ENCODE measurements at regions not wholly inside any gene's neighbourhood (a gene's known extent, or its start where the extent isn't known, plus 50 kb on each side); places are given as distances from the start of the nearest gene placed in this dataset.

DNA sequence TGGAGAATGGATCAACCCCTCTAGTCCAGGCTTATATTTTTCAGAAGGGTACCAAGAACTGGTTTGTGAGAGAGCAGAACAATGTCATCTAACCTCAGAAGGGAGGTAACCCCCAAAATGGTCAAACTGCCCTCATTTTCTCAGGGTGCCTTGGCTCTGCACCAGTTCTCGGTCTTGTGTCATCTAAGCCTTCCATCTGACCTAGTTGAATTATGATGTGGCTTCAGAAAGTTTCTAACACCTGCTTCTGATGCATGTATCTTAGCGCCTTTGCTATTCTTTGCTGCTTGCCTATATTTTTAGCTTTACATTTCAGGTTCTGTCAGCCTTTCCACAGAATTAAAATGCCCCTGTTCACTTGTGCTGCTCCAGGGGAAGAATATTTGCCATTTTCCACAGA is 91.7 kb upstream of the E2F8 start:
- Histone ChIP-seq H3K9ac (ENCODE audit: low read length) (no peak overlapping the region), H3K9me3 (ENCODE audit: low read length) (no peaks in the 10 kb centered on the region), H3K79me2 (replicated peaks; ENCODE audit: insufficient read depth, low read length) (no peaks in the 10 kb centered on the region), H3K4me3 (ENCODE audit: low read length) (no peak overlapping the region), H3F3A (ENCODE audit: insufficient read depth, low read length, poor library complexity, severe bottlenecking) (no peaks in the 10 kb centered on the region), H3K36me3 (ENCODE audit: insufficient read depth, low read length) (no peaks in the 10 kb centered on the region), H2AFZ (ENCODE audit: low read depth, low read length) (no peak overlapping the region), H3K4me2 (ENCODE audit: low read length) (no peak overlapping the region), H3K9me2 (ENCODE audit: insufficient read depth, low read length) (no peaks in the 10 kb centered on the region), H3K27ac (ENCODE audit: low read length) (no peak overlapping the region), H3K27me3 (ENCODE audit: insufficient read depth, low read depth, low read length) (no peaks in the 10 kb centered on the region), H4K20me1 (ENCODE audit: insufficient read depth) (no peaks in the 10 kb centered on the region)
- TF ChIP-seq RAD21 (conservative IDR thresholded peaks at IDR 0.05) (no peak), EP300 (conservative IDR thresholded peaks at IDR 0.05; ENCODE audit: poor library complexity, severe bottlenecking) (no peak), SMC3 (conservative IDR thresholded peaks at IDR 0.05; ENCODE audit: poor library complexity) (no peak), MXI1 (conservative IDR thresholded peaks at IDR 0.05; ENCODE audit: poor library complexity, severe bottlenecking) (no peak), CTCF (IDR thresholded peaks at IDR 0.05; ENCODE audit: poor library complexity, severe bottlenecking) (no peak), EZH2 (IDR thresholded peaks at IDR 0.05; ENCODE audit: borderline replicate concordance, insufficient read depth, low read length, poor library complexity, severe bottlenecking) (no peak), POLR2AphosphoS5 (IDR thresholded peaks at IDR 0.05) (no peak), TAF1 (IDR thresholded peaks at IDR 0.05; ENCODE audit: low read depth) (no peak)
- TF ChIP-seq, protein P1, sequence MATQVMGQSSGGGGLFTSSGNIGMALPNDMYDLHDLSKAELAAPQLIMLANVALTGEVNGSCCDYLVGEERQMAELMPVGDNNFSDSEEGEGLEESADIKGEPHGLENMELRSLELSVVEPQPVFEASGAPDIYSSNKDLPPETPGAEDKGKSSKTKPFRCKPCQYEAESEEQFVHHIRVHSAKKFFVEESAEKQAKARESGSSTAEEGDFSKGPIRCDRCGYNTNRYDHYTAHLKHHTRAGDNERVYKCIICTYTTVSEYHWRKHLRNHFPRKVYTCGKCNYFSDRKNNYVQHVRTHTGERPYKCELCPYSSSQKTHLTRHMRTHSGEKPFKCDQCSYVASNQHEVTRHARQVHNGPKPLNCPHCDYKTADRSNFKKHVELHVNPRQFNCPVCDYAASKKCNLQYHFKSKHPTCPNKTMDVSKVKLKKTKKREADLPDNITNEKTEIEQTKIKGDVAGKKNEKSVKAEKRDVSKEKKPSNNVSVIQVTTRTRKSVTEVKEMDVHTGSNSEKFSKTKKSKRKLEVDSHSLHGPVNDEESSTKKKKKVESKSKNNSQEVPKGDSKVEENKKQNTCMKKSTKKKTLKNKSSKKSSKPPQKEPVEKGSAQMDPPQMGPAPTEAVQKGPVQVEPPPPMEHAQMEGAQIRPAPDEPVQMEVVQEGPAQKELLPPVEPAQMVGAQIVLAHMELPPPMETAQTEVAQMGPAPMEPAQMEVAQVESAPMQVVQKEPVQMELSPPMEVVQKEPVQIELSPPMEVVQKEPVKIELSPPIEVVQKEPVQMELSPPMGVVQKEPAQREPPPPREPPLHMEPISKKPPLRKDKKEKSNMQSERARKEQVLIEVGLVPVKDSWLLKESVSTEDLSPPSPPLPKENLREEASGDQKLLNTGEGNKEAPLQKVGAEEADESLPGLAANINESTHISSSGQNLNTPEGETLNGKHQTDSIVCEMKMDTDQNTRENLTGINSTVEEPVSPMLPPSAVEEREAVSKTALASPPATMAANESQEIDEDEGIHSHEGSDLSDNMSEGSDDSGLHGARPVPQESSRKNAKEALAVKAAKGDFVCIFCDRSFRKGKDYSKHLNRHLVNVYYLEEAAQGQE (IDR thresholded peaks at IDR 0.05; ENCODE audit: borderline replicate concordance) = no peak

DNA sequence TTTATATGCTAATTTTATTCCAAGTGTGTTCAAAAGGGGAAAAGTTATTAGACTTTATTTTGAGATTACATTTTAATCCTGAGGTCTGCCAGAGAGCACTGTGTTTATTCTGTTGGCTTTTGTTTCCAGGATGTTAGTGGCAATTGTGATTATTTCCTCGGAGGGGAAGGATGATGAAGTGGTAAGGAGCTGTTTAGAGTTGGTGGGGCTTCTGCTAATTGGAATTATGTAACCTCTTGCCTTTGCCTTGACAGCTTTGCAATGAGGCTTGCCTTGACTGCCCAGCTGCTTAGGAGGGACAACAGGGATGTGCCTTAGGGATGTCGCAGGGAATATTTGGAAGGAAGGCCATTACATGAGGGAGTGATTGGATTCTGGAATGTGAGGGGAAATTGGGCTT is 89.7 kb upstream of the E2F8 start:
- H3K9me2 ChIP-seq (ENCODE audit: insufficient read depth, low read length) = no peaks in the 10 kb centered on the region
- H3K27ac ChIP-seq (ENCODE audit: low read length) = no peak overlapping the region
- no peaks in the 10 kb centered on the region for H3K27me3 ChIP-seq (ENCODE audit: insufficient read depth, low read depth, low read length)
- H3F3A ChIP-seq (ENCODE audit: insufficient read depth, low read length, poor library complexity, severe bottlenecking) = no peaks in the 10 kb centered on the region
- no peak overlapping the region for H3K4me2 ChIP-seq (ENCODE audit: low read length)
- no peak overlapping the region for H3K4me3 ChIP-seq (ENCODE audit: low read length)
- H3K79me2 ChIP-seq (replicated peaks; ENCODE audit: insufficient read depth, low read length) = no peaks in the 10 kb centered on the region
- TF ChIP-seq TAF1 (IDR thresholded peaks at IDR 0.05; ENCODE audit: low read depth) = no peak
- TF ChIP-seq POLR2AphosphoS5 (IDR thresholded peaks at IDR 0.05) = no peak
- no peak for TF ChIP-seq SMC3 (conservative IDR thresholded peaks at IDR 0.05; ENCODE audit: poor library complexity)
- TF ChIP-seq MXI1 (conservative IDR thresholded peaks at IDR 0.05; ENCODE audit: poor library complexity, severe bottlenecking) = no peak
- TF ChIP-seq, protein P1 (IDR thresholded peaks at IDR 0.05; ENCODE audit: borderline replicate concordance) = no peak
- no peak for TF ChIP-seq EZH2 (IDR thresholded peaks at IDR 0.05; ENCODE audit: borderline replicate concordance, insufficient read depth, low read length, poor library complexity, severe bottlenecking)
- no peak for TF ChIP-seq EP300 (conservative IDR thresholded peaks at IDR 0.05; ENCODE audit: poor library complexity, severe bottlenecking)
- no peak for TF ChIP-seq RAD21 (conservative IDR thresholded peaks at IDR 0.05)
- TF ChIP-seq CTCF (IDR thresholded peaks at IDR 0.05; ENCODE audit: poor library complexity, severe bottlenecking) = no peak
- H3K9me3 ChIP-seq (ENCODE audit: low read length) = no peaks in the 10 kb centered on the region
- no peak overlapping the region for H3K9ac ChIP-seq (ENCODE audit: low read length)
- no peaks in the 10 kb centered on the region for H4K20me1 ChIP-seq (ENCODE audit: insufficient read depth)
- no peaks in the 10 kb centered on the region for H3K36me3 ChIP-seq (ENCODE audit: insufficient read depth, low read length)
- no peak overlapping the region for H2AFZ ChIP-seq (ENCODE audit: low read depth, low read length)

Measured in neural cell (in vitro differentiated cells).